Activated CD4-positive, alpha-beta memory T cell treated with anti-CD3 and anti-CD28 coated beads, Interleukin-2, amount 10 ng/mL, durations not matched to agents 7 days and 5 days (primary cell): ENCODE measurements at regions not wholly inside any gene's neighbourhood (a gene's known extent, or its start where the extent isn't known, plus 50 kb on each side); places are given as distances from the start of the nearest gene placed in this dataset.
"Not testable (repeated sequence)": the region's sequence is repeated elsewhere in the genome, so short reads cannot be mapped to it uniquely, and the experiment has no call there.

Source experiments
- CTCF ChIA-PET: fragments of 350-600 bp; sonication (Branson Sonifier 250); formaldehyde crosslinking; loops from one replicate; lab custom pipeline; 2021; ENCODE audit warnings: antibody characterized with exemption, inconsistent platforms; lab: Charles Lee
- POLR2A ChIA-PET: fragments of 350-600 bp; sonication (Branson Sonifier 250); formaldehyde crosslinking; loops from one replicate; lab custom pipeline; 2021; ENCODE audit warnings: antibody characterized with exemption; lab: Charles Lee
- DNase-seq: peaks from one replicate; pipeline ENCODE4 v3.0.0-alpha.2; 2020
- H3K27ac Mint-ChIP-seq: one replicate; pipeline ENCODE4 v1.8.0; 2021; ENCODE audit warnings: mild to moderate bottlenecking, mixed read lengths
- H3K27me3 Mint-ChIP-seq: one replicate; pipeline ENCODE4 v1.8.0; 2021; ENCODE audit warnings: mixed read lengths
- H3K36me3 Mint-ChIP-seq: one replicate; pipeline ENCODE4 v1.8.0; 2021; ENCODE audit warnings: low read depth, mixed read lengths
- H3K4me1 Mint-ChIP-seq: one replicate; pipeline ENCODE4 v1.8.0; 2021; ENCODE audit warnings: mixed read lengths
- H3K4me3 Mint-ChIP-seq: one replicate; pipeline ENCODE4 v1.8.0; 2021; ENCODE audit warnings: mild to moderate bottlenecking, mixed read lengths
- H3K9me3 Mint-ChIP-seq: one replicate; pipeline ENCODE4 v1.8.0; 2021; ENCODE audit warnings: mixed read lengths

GRCh38 chr14:82951171-82951570, 1417.5 kb upstream of the SEL1L start:
- ChIA-PET CTCF (no interaction called here), POLR2A (no interaction called here)
- Mint-ChIP-seq H3K9me3 (peaks cover 5% of the 10 kb centered on the region), H3K4me1 (no peaks in the 10 kb centered on the region), H3K27ac (no peak overlapping the region), H3K36me3 (no peaks in the 10 kb centered on the region), H3K27me3 (no peaks in the 10 kb centered on the region), H3K4me3 (no peak overlapping the region)
- DNase-seq = no peak

GRCh38 chr14:82963756-82964155, 1430.1 kb upstream of the SEL1L start:
- H3K27me3 Mint-ChIP-seq = no peaks in the 10 kb centered on the region
- no peak for DNase-seq
- no peak overlapping the region for H3K27ac Mint-ChIP-seq
- ChIA-PET CTCF (no interaction called here), POLR2A (no interaction called here)
- H3K9me3 Mint-ChIP-seq = peaks cover 11% of the 10 kb centered on the region
- H3K36me3 Mint-ChIP-seq = no peaks in the 10 kb centered on the region
- no peak overlapping the region for H3K4me3 Mint-ChIP-seq
- H3K4me1 Mint-ChIP-seq = no peaks in the 10 kb centered on the region

GRCh38 chr14:82987502-82988124, 1454.0 kb upstream of the SEL1L start:
- Mint-ChIP-seq H3K4me1 (no peaks in the 10 kb centered on the region), H3K4me3 (no peak overlapping the region), H3K27me3 (no peaks in the 10 kb centered on the region), H3K9me3 (peaks cover 13% of the 10 kb centered on the region), H3K36me3 (no peaks in the 10 kb centered on the region), H3K27ac (no peak overlapping the region)
- no peak for DNase-seq
- CTCF ChIA-PET = no interaction called here
- POLR2A ChIA-PET = no interaction called here

GRCh38 chr14:82994547-82994946, 1460.9 kb upstream of the SEL1L start:
- H3K9me3 Mint-ChIP-seq = peaks cover 14% of the 10 kb centered on the region
- H3K4me3 Mint-ChIP-seq, DNase-seq, H3K27me3 Mint-ChIP-seq, H3K4me1 Mint-ChIP-seq, H3K27ac Mint-ChIP-seq, CTCF ChIA-PET, H3K36me3 Mint-ChIP-seq, POLR2A ChIA-PET: not testable (repeated sequence)

- no peak overlapping the region for H3K27ac Mint-ChIP-seq
- no peaks in the 10 kb centered on the region for H3K36me3 Mint-ChIP-seq
- no peak for DNase-seq
- ChIA-PET POLR2A (no interaction called here), CTCF (no interaction called here)
- H3K4me3 Mint-ChIP-seq = no peak overlapping the region
- no peaks in the 10 kb centered on the region for H3K27me3 Mint-ChIP-seq
- peaks cover 6% of the 10 kb centered on the region for H3K9me3 Mint-ChIP-seq
- no peaks in the 10 kb centered on the region for H3K4me1 Mint-ChIP-seq
Measured at GRCh38 chr14:82999802-83000201, 1466.1 kb upstream of the SEL1L start.

GRCh38 chr14:83004456-83005006, 1470.9 kb upstream of the SEL1L start:
- DNase-seq = no peak
- H3K4me3 Mint-ChIP-seq = no peak overlapping the region
- ChIA-PET POLR2A (no interaction called here), CTCF (no interaction called here)
- no peaks in the 10 kb centered on the region for H3K27me3 Mint-ChIP-seq
- H3K9me3 Mint-ChIP-seq = peaks cover 11% of the 10 kb centered on the region
- H3K4me1 Mint-ChIP-seq = no peaks in the 10 kb centered on the region
- no peak overlapping the region for H3K27ac Mint-ChIP-seq
- H3K36me3 Mint-ChIP-seq = no peaks in the 10 kb centered on the region

GRCh38 chr14:83006121-83006670, 1472.5 kb upstream of the SEL1L start:
- Mint-ChIP-seq H3K27ac (no peak overlapping the region), H3K4me1 (no peaks in the 10 kb centered on the region), H3K36me3 (no peaks in the 10 kb centered on the region), H3K9me3 (peaks cover 14% of the 10 kb centered on the region), H3K4me3 (no peak overlapping the region), H3K27me3 (no peaks in the 10 kb centered on the region)
- CTCF ChIA-PET = no interaction called here
- no peak for DNase-seq
- POLR2A ChIA-PET = no interaction called here

- H3K4me1 Mint-ChIP-seq, H3K27ac Mint-ChIP-seq, CTCF ChIA-PET, DNase-seq, POLR2A ChIA-PET, H3K4me3 Mint-ChIP-seq, H3K27me3 Mint-ChIP-seq, H3K36me3 Mint-ChIP-seq: not testable (repeated sequence)
- H3K9me3 Mint-ChIP-seq = peaks cover 16% of the 10 kb centered on the region
Measured at GRCh38 chr14:83007052-83007451, 1473.4 kb upstream of the SEL1L start.

GRCh38 chr14:83007641-83008225, 1474.1 kb upstream of the SEL1L start:
- no peak overlapping the region for H3K4me3 Mint-ChIP-seq
- H3K9me3 Mint-ChIP-seq = peaks cover 16% of the 10 kb centered on the region
- CTCF ChIA-PET = no interaction called here
- POLR2A ChIA-PET = no interaction called here
- H3K4me1 Mint-ChIP-seq = no peaks in the 10 kb centered on the region
- H3K36me3 Mint-ChIP-seq = no peaks in the 10 kb centered on the region
- no peak overlapping the region for H3K27ac Mint-ChIP-seq
- H3K27me3 Mint-ChIP-seq = no peaks in the 10 kb centered on the region
- no peak for DNase-seq

GRCh38 chr14:83017296-83017695, 1483.6 kb upstream of the SEL1L start:
- no peaks in the 10 kb centered on the region for H3K36me3 Mint-ChIP-seq
- peaks cover 16% of the 10 kb centered on the region for H3K9me3 Mint-ChIP-seq
- ChIA-PET CTCF (no interaction called here), POLR2A (no interaction called here)
- no peak overlapping the region for H3K27ac Mint-ChIP-seq
- H3K4me3 Mint-ChIP-seq = no peak overlapping the region
- H3K27me3 Mint-ChIP-seq = no peaks in the 10 kb centered on the region
- DNase-seq = no peak
- H3K4me1 Mint-ChIP-seq = no peaks in the 10 kb centered on the region

GRCh38 chr14:83019744-83020414, 1486.2 kb upstream of the SEL1L start:
- Mint-ChIP-seq H3K27ac (no peak overlapping the region), H3K27me3 (no peaks in the 10 kb centered on the region), H3K36me3 (no peaks in the 10 kb centered on the region), H3K4me3 (no peak overlapping the region), H3K4me1 (no peaks in the 10 kb centered on the region), H3K9me3 (peaks cover 11% of the 10 kb centered on the region)
- DNase-seq = no peak
- ChIA-PET POLR2A (no interaction called here), CTCF (no interaction called here)

GRCh38 chr14:83021323-83021722, 1487.7 kb upstream of the SEL1L start:
- H3K4me1 Mint-ChIP-seq = no peaks in the 10 kb centered on the region
- H3K4me3 Mint-ChIP-seq = no peak overlapping the region
- ChIA-PET CTCF (no interaction called here), POLR2A (no interaction called here)
- peaks cover 11% of the 10 kb centered on the region for H3K9me3 Mint-ChIP-seq
- no peak for DNase-seq
- no peaks in the 10 kb centered on the region for H3K27me3 Mint-ChIP-seq
- no peak overlapping the region for H3K27ac Mint-ChIP-seq
- H3K36me3 Mint-ChIP-seq = no peaks in the 10 kb centered on the region

GRCh38 chr14:83023369-83023768, 1489.7 kb upstream of the SEL1L start:
- ChIA-PET CTCF (no interaction called here), POLR2A (no interaction called here)
- Mint-ChIP-seq H3K4me1 (no peaks in the 10 kb centered on the region), H3K27ac (no peak overlapping the region), H3K27me3 (no peaks in the 10 kb centered on the region), H3K4me3 (no peak overlapping the region), H3K9me3 (peaks cover 8% of the 10 kb centered on the region), H3K36me3 (no peaks in the 10 kb centered on the region)
- no peak for DNase-seq
